IMR-90 (cell line): ENCODE measurements at regions not wholly inside any gene's neighbourhood (a gene's known extent, or its start where the extent isn't known, plus 50 kb on each side); places are given as distances from the start of the nearest gene placed in this dataset.
"Not testable (repeated sequence)": the region's sequence is repeated elsewhere in the genome, so short reads cannot be mapped to it uniquely, and the experiment has no call there.

Experiments used
- ATAC-seq: fragments of 200-7000 bp; cut with Tn5 transposase; 2 replicates; pipeline ENCODE4 v1.9.1; 2020; ENCODE audit warnings: low read depth, mild to moderate bottlenecking, moderate library complexity
- BruUV-seq: library from RNA; stranded (reverse); fragments of 400-500 nt; replicated peaks from 2 replicates; lab custom pipeline; 2021; lab: Mats Ljungman, UMichigan
- CTCF ChIA-PET: fragments of 300-600 bp; formaldehyde crosslinking; extraction: SDS; loops from one replicate; lab custom pipeline; 2021; ENCODE audit warnings: antibody characterized with exemption; lab: Yijun Ruan, JAX
- POLR2A ChIA-PET: fragments of 300-600 bp; sonication (Branson Sonifier 250); formaldehyde crosslinking; loops from one replicate; lab custom pipeline; 2022; ENCODE audit warnings: antibody characterized with exemption; ENCODE audit not compliant: unreplicated experiment; lab: Charles Lee
- DNase-seq: peaks from one replicate; pipeline ENCODE4 v3.0.0; 2013
- H2AFZ ChIP-seq: replicated peaks from 2 replicates; pipeline ENCODE3; 2013; ENCODE audit warnings: low read length, mild to moderate bottlenecking; ENCODE audit not compliant: poor library complexity
- H2AK5ac ChIP-seq: 2 replicates; pipeline ENCODE4 v1.6.1; 2013; ENCODE audit warnings: low read depth, low read length, inconsistent platforms
- H2AK9ac ChIP-seq: replicated peaks from 2 replicates; pipeline ENCODE3; 2013; ENCODE audit warnings: mild to moderate bottlenecking, low read depth, low read length, moderate library complexity; ENCODE audit not compliant: poor library complexity
- H2BK120ac ChIP-seq: 2 replicates; pipeline ENCODE4 v1.6.1; 2013; ENCODE audit warnings: low read depth, low read length, inconsistent platforms
- H2BK15ac ChIP-seq: 3 replicates; pipeline ENCODE4 v1.6.1; 2013; ENCODE audit warnings: low read depth, low read length, inconsistent platforms
- H2BK20ac ChIP-seq: 2 replicates; pipeline ENCODE4 v1.6.1; 2013; ENCODE audit warnings: low read depth, mild to moderate bottlenecking, inconsistent platforms, low read length, moderate library complexity
- H2BK5ac ChIP-seq: 2 replicates; pipeline ENCODE4 v1.6.1; 2013; ENCODE audit warnings: mild to moderate bottlenecking, low read depth, low read length, inconsistent platforms; ENCODE audit not compliant: poor library complexity, severe bottlenecking
- H3K14ac ChIP-seq: replicated peaks from 2 replicates; pipeline ENCODE4 v1.6.1; 2013; ENCODE audit warnings: low read depth, low read length, inconsistent platforms
- H3K18ac ChIP-seq: 2 replicates; pipeline ENCODE4 v1.6.1; 2013; ENCODE audit warnings: low read depth, low read length, control low read depth
- H3K23ac ChIP-seq: 2 replicates; pipeline ENCODE4 v1.6.1; 2013; ENCODE audit warnings: low read depth, low read length, inconsistent platforms
- H3K27ac ChIP-seq: 2 replicates; pipeline ENCODE4 v1.5.1; 2013; ENCODE audit warnings: mild to moderate bottlenecking, control low read depth, low read length; ENCODE audit not compliant: insufficient read depth
- H3K27me3 ChIP-seq: 2 replicates; pipeline ENCODE4 v1.6.1; 2013; ENCODE audit warnings: low read length; ENCODE audit not compliant: control insufficient read depth, insufficient read depth
- H3K36me3 ChIP-seq: 2 replicates; pipeline ENCODE4 v1.6.1; 2013; ENCODE audit warnings: low read length, mixed read lengths; ENCODE audit not compliant: control insufficient read depth, insufficient read depth
- H3K4ac ChIP-seq: 2 replicates; pipeline ENCODE4 v1.6.1; 2013; ENCODE audit warnings: low read depth, low read length, inconsistent platforms
- H3K4me1 ChIP-seq: 2 replicates; pipeline ENCODE4 v1.6.1; 2013; ENCODE audit warnings: low read length, mixed read lengths; ENCODE audit not compliant: control insufficient read depth, insufficient read depth
- H3K4me2 ChIP-seq: 2 replicates; pipeline ENCODE4 v1.6.1; 2013; ENCODE audit warnings: low read depth, mild to moderate bottlenecking, control low read depth, low read length, moderate library complexity
- H3K4me3 ChIP-seq: 2 replicates; pipeline ENCODE4 v1.5.1; 2013; ENCODE audit warnings: low read depth, mild to moderate bottlenecking, control low read depth, low read length, moderate library complexity; ENCODE audit not compliant: insufficient read depth
- H3K56ac ChIP-seq: 2 replicates; pipeline ENCODE4 v1.6.1; 2013; ENCODE audit warnings: low read length, inconsistent platforms; ENCODE audit not compliant: insufficient read depth; ENCODE audit errors: extremely low read depth
- H3K79me1 ChIP-seq, 2 experiments: 2 replicates each; pipeline ENCODE4 v1.6.1; 2013; ENCODE audit warnings: low read length in 2 of 2, inconsistent platforms in 1 of 2, low read depth in 1 of 2
- H3K9ac ChIP-seq: 2 replicates; pipeline ENCODE4 v1.6.1; 2013; ENCODE audit warnings: low read depth, low read length, control low read depth
- H3K9me1 ChIP-seq: 2 replicates; pipeline ENCODE4 v1.6.1; 2013; ENCODE audit warnings: low read length, inconsistent platforms; ENCODE audit not compliant: insufficient read depth
- H3K9me3 ChIP-seq: 2 replicates; pipeline ENCODE4 v1.6.1; 2013; ENCODE audit warnings: low read length; ENCODE audit not compliant: control insufficient read depth, insufficient read depth
- H4K20me1 ChIP-seq: 2 replicates; pipeline ENCODE4 v1.6.1; 2013; ENCODE audit warnings: low read length, inconsistent platforms; ENCODE audit not compliant: insufficient read depth
- H4K5ac ChIP-seq: 2 replicates; pipeline ENCODE4 v1.6.1; 2013; ENCODE audit warnings: mild to moderate bottlenecking, low read depth, low read length, control low read depth
- H4K8ac ChIP-seq, 2 experiments: 2 replicates each; pipeline ENCODE4 v1.6.1; 2013; ENCODE audit warnings: low read depth in 2 of 2, low read length in 2 of 2, control low read depth in 1 of 2, inconsistent platforms in 1 of 2
- H4K91ac ChIP-seq: 2 replicates; pipeline ENCODE4 v1.6.1; 2013; ENCODE audit warnings: low read depth, low read length, inconsistent platforms; ENCODE audit not compliant: insufficient read depth
- FOS ChIP-seq: fragments of 150-350 bp; IDR thresholded peaks from 2 replicates; pipeline ENCODE4 v1.6.1; 2016; ENCODE audit warnings: low read depth, low read length
- WGBS, 2 experiments: methylation state at CpG; one replicate each; pipeline versions ENCODE4 v1.1.5 to v1.1.7; 2013; ENCODE audit warnings: missing lambda C conversion rate in 2 of 2; ENCODE audit not compliant: insufficient read length in 1 of 2; ENCODE audit errors: extremely low coverage in 2 of 2; 5-methylcytosine and 5-hydroxymethylcytosine counted together
- dilution Hi-C: fragments of 300-500 bp; cut with HindIII; formaldehyde crosslinking; loops from one replicate; pipeline ENCODE4 v1.14.3; 2018; ENCODE audit warnings: low sequenced_read_pairs; ENCODE audit not compliant: unreplicated experiment
- in situ Hi-C: fragments of 300-500 bp; cut with MboI; formaldehyde crosslinking; loops from 3 replicates; pipeline ENCODE4 v1.14.3; 2019; ENCODE audit warnings: low sequenced_read_pairs, inconsistent platforms, mixed read lengths
- intact Hi-C: fragments of 100-400 bp; cut with micrococcal nuclease; formaldehyde crosslinking; loops from 2 replicates; pipeline ENCODE4 v1.10.0; 2022

DNA sequence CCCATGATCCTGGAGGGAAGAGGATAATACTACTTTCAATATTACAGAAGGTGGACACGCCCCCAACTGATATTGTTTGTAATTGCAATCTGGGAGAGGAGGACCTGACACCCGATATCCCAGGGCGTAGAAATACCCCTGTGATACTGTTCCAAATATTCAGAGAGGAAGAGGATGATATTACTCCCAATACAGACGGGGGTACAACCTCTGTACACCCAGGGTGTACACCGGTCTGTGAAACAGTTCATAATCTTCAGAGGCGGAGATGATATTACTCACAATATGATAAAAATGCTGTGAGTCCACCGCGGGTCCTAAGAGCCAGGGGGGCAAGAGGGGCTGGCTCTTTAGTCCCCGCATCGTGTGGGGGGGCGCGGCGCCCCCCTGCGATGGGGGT, 57.2 kb upstream of the ALDH3B2 start:
- intact Hi-C loops (no loop called here), in situ Hi-C loops (no loop called here), dilution Hi-C loops (no loop called here)
- Histone ChIP-seq H2BK15ac (no peak overlapping the region), H3K4me2 (no peak overlapping the region), H2BK20ac (no peak overlapping the region), H3K9ac (no peak overlapping the region), H2BK120ac (no peak overlapping the region), H2AK9ac (no peak overlapping the region), H2AFZ (no peak overlapping the region), H2BK5ac (no peak overlapping the region), H3K9me3 (no peaks in the 10 kb centered on the region), H3K27ac (no peak overlapping the region), H3K4me1 (no peaks in the 10 kb centered on the region), H3K4ac (no peak overlapping the region), H3K14ac (no peak overlapping the region), H4K8ac (no peak overlapping the region), H3K27me3 (peaks cover 2% of the 10 kb centered on the region; the same call in 1 of the 2 replicates), H3K36me3 (no peaks in the 10 kb centered on the region), H4K91ac (no peak overlapping the region), H3K4me3 (no peak overlapping the region), H3K56ac (no peak overlapping the region), H4K5ac (no peak overlapping the region), H3K23ac (no peak overlapping the region), H3K79me1 (no peaks in the 10 kb centered on the region), H2AK5ac (no peak overlapping the region), H3K9me1 (no peaks in the 10 kb centered on the region), H4K20me1 (no peaks in the 10 kb centered on the region), H3K18ac (no peak overlapping the region)
- WGBS, 2 experiments = no CpG with 5 or more reads among the region's 14 CpGs
- ChIA-PET POLR2A (no interaction called here), CTCF (no interaction called here)
- ATAC-seq (no peak), DNase-seq (no peak)
- no TSS peak for BruUV-seq
- no peak for TF ChIP-seq FOS

DNA sequence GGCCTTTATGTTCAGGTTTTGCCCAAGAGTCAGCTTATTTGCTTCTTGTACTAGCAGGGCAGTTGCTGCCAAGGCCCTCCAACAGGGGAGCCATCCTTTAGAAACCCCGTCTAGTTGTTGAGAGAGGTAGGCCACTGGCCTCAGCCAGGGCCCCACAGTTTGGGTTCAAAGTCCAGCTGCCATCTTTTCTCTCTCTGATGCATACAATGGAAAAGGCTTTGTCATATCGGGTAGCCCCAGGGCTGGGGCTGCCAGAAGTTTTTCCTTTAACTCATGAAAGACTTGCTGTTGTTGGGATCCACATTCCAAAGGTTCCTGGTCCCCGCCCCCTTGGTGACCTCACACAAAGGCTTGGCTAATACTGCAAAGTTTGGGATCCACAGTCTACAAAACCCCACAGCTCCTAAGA, 53.7 kb upstream of the ALDH3B2 start:
- H2BK20ac ChIP-seq, H2BK120ac ChIP-seq, H3K18ac ChIP-seq, H2BK15ac ChIP-seq, H3K27me3 ChIP-seq, H4K20me1 ChIP-seq, H4K8ac ChIP-seq, DNase-seq, BruUV-seq, ATAC-seq, H2AK5ac ChIP-seq, POLR2A ChIA-PET, H3K9me1 ChIP-seq, H3K36me3 ChIP-seq, dilution Hi-C loops, intact Hi-C loops, H2AFZ ChIP-seq, H3K4ac ChIP-seq, H4K91ac ChIP-seq, H2AK9ac ChIP-seq, H2BK5ac ChIP-seq, H3K23ac ChIP-seq, H3K4me3 ChIP-seq, H3K14ac ChIP-seq, H3K4me2 ChIP-seq, H3K56ac ChIP-seq, H3K9ac ChIP-seq, H3K79me1 ChIP-seq, CTCF ChIA-PET, H3K27ac ChIP-seq, H3K4me1 ChIP-seq, H3K9me3 ChIP-seq, in situ Hi-C loops, H4K5ac ChIP-seq: not testable (repeated sequence)
- 83% methylated on average over 1 of the region's 3 CpGs; no CpG with 5 or more reads in 1 of the 2 experiments for WGBS, 2 experiments
